Progenitor cell of endocrine pancreas (in vitro differentiated cells): ENCODE measurements at regions not wholly inside any gene's neighbourhood (a gene's known extent, or its start where the extent isn't known, plus 50 kb on each side); places are given as distances from the start of the nearest gene placed in this dataset.

Experiments used
- DNase-seq: peaks from one replicate; pipeline ENCODE4 v3.0.0; 2021; ENCODE audit warnings: low spot score; ENCODE audit not compliant: unreplicated experiment
- H3K27ac Mint-ChIP-seq: 2 replicates; pipeline ENCODE4 v1.8.0; 2021; ENCODE audit warnings: mild to moderate bottlenecking, moderate library complexity, mixed read lengths
- H3K27me3 Mint-ChIP-seq: 2 replicates; pipeline ENCODE4 v1.8.0; 2021; ENCODE audit warnings: mixed read lengths
- H3K36me3 Mint-ChIP-seq: 2 replicates; pipeline ENCODE4 v1.8.0; 2022; ENCODE audit warnings: mixed read lengths; ENCODE audit not compliant: insufficient read depth
- H3K4me1 Mint-ChIP-seq: 2 replicates; pipeline ENCODE4 v1.8.0; 2021; ENCODE audit warnings: low read depth, mixed read lengths
- H3K4me3 Mint-ChIP-seq: 2 replicates; pipeline ENCODE4 v1.8.0; 2021; ENCODE audit warnings: low read depth, mild to moderate bottlenecking, moderate library complexity, mixed read lengths
- H3K9me3 Mint-ChIP-seq: 2 replicates; pipeline ENCODE4 v1.8.0; 2021; ENCODE audit warnings: low read depth, mixed read lengths
- TF ChIP-seq, protein P1 (sequence below): fragments of 200-600 bp; sonication (generic); IDR thresholded peaks from one replicate; pipeline ENCODE4 v1.5.0; 2021; ENCODE audit warnings: antibody characterized with exemption, mild to moderate bottlenecking; ENCODE audit not compliant: unreplicated experiment

DNA sequence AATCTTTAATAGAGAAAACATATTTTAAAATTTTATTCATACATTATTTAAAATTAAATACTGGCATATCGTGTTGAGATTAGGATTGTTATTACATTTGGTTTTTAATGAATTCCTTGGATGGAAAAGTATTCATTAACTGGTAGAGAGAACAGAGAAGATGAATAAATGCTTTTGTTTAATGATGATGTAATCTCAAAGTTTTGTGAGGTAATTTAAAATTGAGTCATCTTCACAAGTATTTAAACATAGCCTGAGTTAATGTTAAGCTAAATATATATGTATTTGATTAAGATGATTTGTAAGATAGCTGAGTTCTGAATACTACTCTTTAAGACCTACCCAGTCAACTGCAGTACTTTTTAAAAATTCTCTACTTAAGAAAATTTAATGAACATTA, 713.4 kb upstream of the VRK2 start:
- no peak overlapping the region for H3K27ac Mint-ChIP-seq
- TF ChIP-seq, protein P1, sequence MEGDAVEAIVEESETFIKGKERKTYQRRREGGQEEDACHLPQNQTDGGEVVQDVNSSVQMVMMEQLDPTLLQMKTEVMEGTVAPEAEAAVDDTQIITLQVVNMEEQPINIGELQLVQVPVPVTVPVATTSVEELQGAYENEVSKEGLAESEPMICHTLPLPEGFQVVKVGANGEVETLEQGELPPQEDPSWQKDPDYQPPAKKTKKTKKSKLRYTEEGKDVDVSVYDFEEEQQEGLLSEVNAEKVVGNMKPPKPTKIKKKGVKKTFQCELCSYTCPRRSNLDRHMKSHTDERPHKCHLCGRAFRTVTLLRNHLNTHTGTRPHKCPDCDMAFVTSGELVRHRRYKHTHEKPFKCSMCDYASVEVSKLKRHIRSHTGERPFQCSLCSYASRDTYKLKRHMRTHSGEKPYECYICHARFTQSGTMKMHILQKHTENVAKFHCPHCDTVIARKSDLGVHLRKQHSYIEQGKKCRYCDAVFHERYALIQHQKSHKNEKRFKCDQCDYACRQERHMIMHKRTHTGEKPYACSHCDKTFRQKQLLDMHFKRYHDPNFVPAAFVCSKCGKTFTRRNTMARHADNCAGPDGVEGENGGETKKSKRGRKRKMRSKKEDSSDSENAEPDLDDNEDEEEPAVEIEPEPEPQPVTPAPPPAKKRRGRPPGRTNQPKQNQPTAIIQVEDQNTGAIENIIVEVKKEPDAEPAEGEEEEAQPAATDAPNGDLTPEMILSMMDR: no peak
- no peaks in the 10 kb centered on the region for H3K9me3 Mint-ChIP-seq
- peaks cover 3% of the 10 kb centered on the region for H3K4me1 Mint-ChIP-seq
- H3K27me3 Mint-ChIP-seq: no peaks in the 10 kb centered on the region
- no peak for DNase-seq
- no peaks in the 10 kb centered on the region for H3K36me3 Mint-ChIP-seq
- no peak overlapping the region for H3K4me3 Mint-ChIP-seq

DNA sequence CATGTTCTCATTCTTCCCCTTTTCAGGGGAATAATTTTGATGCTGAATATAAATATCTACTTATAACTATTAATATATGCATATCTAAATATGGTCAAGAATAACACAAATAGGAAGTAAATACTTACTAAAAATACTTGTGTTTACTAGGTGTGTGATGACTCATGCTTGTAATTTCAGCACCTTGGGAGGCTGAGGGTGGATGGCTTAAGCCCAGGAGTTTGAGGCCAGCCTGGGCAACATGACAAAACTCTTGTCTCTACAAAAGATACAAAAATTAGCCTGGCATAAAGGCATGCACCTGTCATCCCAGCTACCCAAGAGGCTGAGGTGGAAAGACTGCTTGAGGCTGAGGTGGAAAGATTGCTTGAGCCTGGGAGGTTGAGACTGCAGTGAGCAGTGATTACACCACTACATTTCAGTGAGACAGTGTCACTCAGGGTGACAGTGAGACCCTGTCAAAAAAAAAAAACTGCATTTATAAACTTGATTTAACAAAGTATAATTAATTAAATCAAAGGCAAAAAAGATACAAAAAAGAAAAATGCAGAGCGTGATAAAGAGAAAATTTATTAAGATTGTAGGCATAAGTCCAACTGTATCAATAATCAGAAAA, 703.1 kb upstream of the VRK2 start:
- Mint-ChIP-seq H3K9me3 (peaks cover 10% of the 10 kb centered on the region), H3K27me3 (no peaks in the 10 kb centered on the region), H3K36me3 (no peaks in the 10 kb centered on the region), H3K4me3 (no peak overlapping the region), H3K4me1 (no peaks in the 10 kb centered on the region), H3K27ac (no peak overlapping the region)
- TF ChIP-seq, protein P1: no peak
- no peak for DNase-seq

DNA sequence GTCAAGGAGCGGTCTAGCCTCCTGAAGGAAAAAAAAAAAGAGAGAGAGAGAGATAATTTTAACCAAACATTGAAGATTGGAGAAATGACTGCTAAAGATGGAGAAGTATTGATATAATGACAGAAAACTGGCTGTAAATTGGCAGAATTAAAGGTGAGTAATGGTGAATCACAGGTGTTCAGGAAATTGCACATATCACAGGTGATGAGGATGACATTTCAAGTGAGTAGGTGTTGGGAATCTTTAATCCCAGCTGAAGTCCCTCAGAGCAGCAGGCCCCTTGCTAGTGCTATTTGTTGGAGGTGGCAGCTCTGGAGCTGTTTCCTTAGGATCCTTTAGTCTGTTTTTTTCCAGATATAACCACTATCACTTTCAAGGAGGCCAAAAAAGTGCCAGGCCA, 678.4 kb upstream of the VRK2 start:
- DNase-seq: no peak
- no peaks in the 10 kb centered on the region for H3K27me3 Mint-ChIP-seq
- no peak overlapping the region for H3K4me3 Mint-ChIP-seq
- H3K4me1 Mint-ChIP-seq: peaks cover 1% of the 10 kb centered on the region
- peaks cover 2% of the 10 kb centered on the region for H3K9me3 Mint-ChIP-seq
- H3K36me3 Mint-ChIP-seq: no peaks in the 10 kb centered on the region
- TF ChIP-seq, protein P1: no peak
- no peak overlapping the region for H3K27ac Mint-ChIP-seq

DNA sequence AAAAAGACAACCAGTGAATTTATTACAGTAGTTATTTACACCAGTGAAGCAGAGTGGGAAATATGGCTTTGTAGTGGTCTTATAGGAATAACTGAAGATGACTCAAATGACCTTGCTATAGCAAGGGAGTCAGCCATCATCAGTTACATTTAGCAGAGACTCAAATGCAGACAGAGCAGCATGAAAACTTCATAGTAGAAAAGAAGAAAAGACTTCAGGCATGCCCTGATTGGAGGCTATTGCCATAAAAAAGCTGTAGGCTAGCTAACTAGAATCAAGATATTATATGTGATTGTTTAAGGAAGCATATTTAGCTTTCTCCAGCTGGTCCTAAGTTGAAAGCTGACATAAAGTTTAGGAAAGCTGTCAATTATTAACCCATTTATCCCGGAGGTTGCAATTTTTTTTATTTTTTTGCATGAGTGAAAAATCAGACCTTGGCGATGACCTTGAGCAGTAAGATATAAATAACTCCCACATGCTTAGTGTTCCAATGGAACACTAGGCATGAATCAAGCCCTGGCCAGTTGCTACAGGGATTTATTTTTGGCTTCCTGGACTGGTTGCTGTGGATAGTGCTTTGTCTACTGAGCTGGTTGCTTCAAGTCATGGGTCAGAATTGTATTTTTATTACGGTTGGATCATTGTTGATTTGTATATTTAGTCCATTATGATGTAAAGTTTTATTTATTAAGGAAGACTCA, 675.6 kb upstream of the VRK2 start:
- no peaks in the 10 kb centered on the region for H3K9me3 Mint-ChIP-seq
- H3K4me3 Mint-ChIP-seq: no peak overlapping the region
- H3K4me1 Mint-ChIP-seq: peaks cover 1% of the 10 kb centered on the region
- H3K27ac Mint-ChIP-seq: no peak overlapping the region
- H3K27me3 Mint-ChIP-seq: no peaks in the 10 kb centered on the region
- TF ChIP-seq, protein P1: no peak
- no peak for DNase-seq
- H3K36me3 Mint-ChIP-seq: no peaks in the 10 kb centered on the region

DNA sequence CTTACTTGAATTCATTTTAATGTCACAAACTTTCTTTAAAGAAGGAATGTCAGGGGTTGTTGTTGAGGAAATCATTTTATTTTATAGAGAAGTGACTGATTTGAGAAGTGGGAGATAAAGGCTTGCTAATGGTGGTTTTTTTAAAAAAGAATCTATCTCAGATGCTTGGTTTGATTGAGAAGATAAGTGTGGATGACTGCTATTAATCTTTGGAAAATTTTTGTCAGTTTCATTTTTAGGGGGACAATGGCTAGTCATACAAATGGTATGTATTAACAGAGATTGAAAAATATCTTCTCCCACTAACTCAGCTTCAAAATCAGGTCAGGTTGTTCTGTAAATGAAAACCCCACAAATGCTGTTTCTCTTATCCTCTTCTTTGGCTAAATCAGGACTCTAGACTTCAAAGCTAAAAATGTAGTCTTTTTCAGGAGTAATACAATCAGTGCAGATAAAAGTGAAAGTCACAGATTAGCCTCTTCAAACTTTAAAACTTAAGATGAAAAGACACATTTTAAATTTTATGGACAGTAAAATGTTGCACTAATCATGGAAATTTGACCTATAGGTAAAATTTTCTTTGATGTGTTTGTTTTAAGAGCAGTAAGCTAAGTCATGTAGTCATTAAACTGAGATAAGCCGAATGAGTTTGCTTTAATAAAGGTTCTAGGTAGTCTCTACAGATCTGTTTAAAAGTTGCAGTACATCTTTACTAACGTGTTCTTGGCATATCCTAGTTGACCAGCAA, 674.2 kb upstream of the VRK2 start:
- no peaks in the 10 kb centered on the region for H3K36me3 Mint-ChIP-seq
- no peak overlapping the region for H3K27ac Mint-ChIP-seq
- peaks cover 1% of the 10 kb centered on the region for H3K4me1 Mint-ChIP-seq
- DNase-seq: no peak
- H3K27me3 Mint-ChIP-seq: no peaks in the 10 kb centered on the region
- H3K4me3 Mint-ChIP-seq: no peak overlapping the region
- no peaks in the 10 kb centered on the region for H3K9me3 Mint-ChIP-seq
- TF ChIP-seq, protein P1: no peak
